GM23248 (cell line): ENCODE measurements at regions not wholly inside any gene's neighbourhood (a gene's known extent, or its start where the extent isn't known, plus 50 kb on each side); places are given as distances from the start of the nearest gene placed in this dataset.

ENCODE experiments used
- EZH2 ChIP-seq: fragments of 200-600 bp; sonication (generic); IDR thresholded peaks from 2 replicates; pipeline ENCODE4 v1.6.1; 2018; ENCODE audit warnings: antibody characterized with exemption, mild to moderate bottlenecking; ENCODE audit not compliant: insufficient read depth, poor library complexity, severe bottlenecking
- EZH2phosphoT487 ChIP-seq: fragments of 200-600 bp; sonication (generic); IDR thresholded peaks from 2 replicates; pipeline ENCODE4 v1.6.1; 2018; ENCODE audit warnings: antibody characterized with exemption, moderate library complexity, mild to moderate bottlenecking, low read depth; ENCODE audit not compliant: insufficient read depth

DNA sequence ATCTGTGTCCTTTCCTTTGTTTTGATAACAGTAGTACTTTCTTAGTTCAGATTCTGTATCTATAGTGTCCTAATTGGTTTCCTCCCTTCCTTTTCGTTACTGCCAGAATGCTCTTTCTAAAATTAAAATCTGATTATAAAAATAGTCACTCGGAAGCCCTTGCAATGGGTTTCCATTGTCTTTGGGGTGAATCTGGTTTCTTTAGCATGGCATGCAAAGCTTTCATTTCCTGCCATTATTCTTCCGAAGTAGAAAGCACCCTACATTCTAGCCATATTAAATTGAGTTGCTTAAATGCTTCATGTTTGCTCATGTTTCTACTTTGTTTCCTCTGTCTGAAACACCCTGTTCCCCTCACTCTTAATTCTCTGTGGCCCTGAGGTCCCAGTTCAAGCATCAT, 53.2 kb upstream of the MACF1 start:
- TF ChIP-seq EZH2 (no peak), EZH2phosphoT487 (no peak)
